GM18511 (cell line): ENCODE measurements at regions not wholly inside any gene's neighbourhood (a gene's known extent, or its start where the extent isn't known, plus 50 kb on each side); places are given as distances from the start of the nearest gene placed in this dataset.

Experiments used
- ATAC-seq: cut with Tn5 transposase; IDR thresholded peaks from one replicate; pipeline ENCODE4 v1.9.1; 2021; ENCODE audit warnings: mild to moderate bottlenecking, moderate library complexity; ENCODE audit not compliant: unreplicated experiment

GRCh38 chr9:87319656-87320055, 178.0 kb upstream of the DAPK1 start:
- no peak for ATAC-seq

- ATAC-seq, result no peak
Measured at GRCh38 chr9:87320146-87320884, 177.4 kb upstream of the DAPK1 start.

- ATAC-seq, result no peak
Measured at GRCh38 chr9:87322840-87323635, 174.6 kb upstream of the DAPK1 start.

- no peak for ATAC-seq
Measured at GRCh38 chr9:87323928-87324327, 173.7 kb upstream of the DAPK1 start.

- peak; percentile 80 for ATAC-seq
Measured at GRCh38 chr9:87324613-87325194, 173.0 kb upstream of the DAPK1 start.

GRCh38 chr9:87327575-87328125, 170.0 kb upstream of the DAPK1 start:
- no peak for ATAC-seq

DNA sequence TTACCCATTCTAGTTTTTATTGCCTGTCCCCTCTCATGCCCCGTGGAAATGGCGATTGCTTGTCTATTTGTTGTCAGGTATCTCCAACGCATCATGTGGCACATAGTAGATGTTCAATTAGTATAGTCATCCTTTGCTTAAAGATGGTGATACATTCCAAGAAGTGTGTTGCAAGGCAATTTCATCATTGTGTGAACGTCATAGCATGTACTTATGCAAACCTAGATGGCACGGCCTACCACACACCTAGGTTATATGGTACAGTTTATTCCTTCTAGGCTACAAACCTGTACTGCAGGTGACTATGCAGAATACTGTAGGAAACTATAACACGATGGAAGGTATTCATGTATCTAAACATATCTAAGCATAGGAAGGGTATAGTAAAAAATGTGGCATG, 163.9 kb upstream of the DAPK1 start:
- ATAC-seq, result no peak

DNA sequence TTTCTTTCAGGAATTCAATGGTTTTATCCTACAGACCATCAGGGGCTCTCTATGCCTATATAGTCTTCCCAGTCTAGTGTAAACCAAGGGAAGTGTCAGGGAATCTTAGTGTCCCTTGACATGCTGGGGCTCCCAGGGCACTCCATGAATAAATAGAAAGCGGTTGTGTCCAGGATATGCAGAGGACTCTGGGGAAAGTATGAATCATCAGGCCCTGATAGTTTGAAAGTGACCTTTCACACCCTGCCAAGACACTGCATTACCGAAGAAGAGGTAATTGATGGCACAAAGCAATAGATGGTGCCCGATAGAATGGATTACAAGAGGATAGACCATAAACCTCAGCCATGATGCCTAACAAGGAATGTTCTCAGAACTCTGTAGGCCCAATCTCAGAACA, 163.3 kb upstream of the DAPK1 start:
- ATAC-seq, result no peak

DNA sequence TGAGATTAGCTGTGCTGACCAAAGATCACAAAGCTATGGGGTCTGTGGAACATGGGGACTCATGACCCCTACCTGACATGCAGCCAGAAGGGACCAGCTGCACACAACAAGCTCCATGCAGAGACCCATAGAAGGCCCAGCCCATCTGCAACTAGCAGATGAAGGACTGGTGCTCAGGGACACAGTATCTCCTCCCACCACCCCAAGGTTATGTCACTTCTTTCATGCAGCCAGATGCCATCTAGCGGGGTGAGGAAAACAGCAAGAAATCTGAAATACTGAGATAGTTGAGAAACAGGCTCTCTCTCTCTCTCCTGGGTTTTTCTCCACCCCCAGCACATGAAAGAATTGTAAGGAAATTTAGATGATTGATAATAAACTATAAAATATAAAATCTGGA, 161.3 kb upstream of the DAPK1 start:
- no peak for ATAC-seq

DNA sequence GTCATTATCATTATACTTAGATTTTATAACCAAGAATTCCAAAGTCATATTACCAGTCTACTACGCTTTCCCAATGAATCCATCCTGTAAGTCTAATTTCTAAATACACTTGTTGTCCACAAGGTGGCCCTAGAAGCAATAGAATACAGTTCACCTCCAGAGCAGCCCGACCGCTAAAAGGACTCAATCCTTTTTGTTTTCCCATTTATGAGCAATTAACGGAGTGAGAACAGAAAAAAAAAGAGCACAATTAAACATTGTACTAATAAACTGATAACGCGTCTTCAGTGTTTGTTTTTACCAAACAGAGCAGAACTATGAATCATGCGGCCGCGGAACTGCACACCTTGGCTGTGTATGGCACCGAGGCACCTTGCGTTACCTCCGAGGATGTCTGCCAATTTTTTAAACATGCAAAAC, 160.7 kb upstream of the DAPK1 start:
- ATAC-seq, result no peak

DNA sequence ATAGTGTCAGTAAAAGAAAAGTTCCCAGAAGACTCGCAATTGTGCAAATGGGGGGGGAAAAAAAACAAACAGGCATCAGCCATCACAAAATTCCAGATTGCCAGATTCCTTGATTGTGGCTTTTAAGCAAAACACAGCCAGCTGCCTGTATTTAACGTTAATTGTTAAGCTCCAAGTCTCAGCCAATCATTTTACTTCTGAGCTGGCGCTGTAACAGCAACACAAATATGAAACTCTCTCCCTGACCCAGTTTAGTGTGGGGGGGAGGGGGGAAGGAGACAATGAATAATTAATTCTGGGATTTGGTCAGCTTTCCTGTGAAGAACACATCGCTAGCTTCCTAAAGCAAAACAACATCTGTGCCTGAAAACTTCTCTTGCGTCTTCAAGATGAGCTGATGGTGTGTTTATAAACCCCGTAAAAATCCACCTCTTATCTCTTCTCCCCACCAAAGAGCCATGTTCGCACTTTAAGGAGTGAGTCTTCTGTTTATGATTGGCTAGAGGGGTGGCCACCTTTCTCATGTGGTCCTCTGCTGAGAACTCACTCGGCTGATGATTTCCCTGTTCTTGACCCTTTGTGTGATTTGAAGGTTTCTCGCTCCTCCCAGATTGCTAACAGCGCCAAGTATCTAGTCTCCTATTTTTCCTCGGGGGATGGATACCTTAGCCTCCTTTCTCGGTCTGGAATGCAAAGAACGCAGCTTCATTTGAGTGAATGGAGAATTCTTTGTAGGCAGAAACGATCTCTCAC, 160.2 kb upstream of the DAPK1 start:
- no peak for ATAC-seq

DNA sequence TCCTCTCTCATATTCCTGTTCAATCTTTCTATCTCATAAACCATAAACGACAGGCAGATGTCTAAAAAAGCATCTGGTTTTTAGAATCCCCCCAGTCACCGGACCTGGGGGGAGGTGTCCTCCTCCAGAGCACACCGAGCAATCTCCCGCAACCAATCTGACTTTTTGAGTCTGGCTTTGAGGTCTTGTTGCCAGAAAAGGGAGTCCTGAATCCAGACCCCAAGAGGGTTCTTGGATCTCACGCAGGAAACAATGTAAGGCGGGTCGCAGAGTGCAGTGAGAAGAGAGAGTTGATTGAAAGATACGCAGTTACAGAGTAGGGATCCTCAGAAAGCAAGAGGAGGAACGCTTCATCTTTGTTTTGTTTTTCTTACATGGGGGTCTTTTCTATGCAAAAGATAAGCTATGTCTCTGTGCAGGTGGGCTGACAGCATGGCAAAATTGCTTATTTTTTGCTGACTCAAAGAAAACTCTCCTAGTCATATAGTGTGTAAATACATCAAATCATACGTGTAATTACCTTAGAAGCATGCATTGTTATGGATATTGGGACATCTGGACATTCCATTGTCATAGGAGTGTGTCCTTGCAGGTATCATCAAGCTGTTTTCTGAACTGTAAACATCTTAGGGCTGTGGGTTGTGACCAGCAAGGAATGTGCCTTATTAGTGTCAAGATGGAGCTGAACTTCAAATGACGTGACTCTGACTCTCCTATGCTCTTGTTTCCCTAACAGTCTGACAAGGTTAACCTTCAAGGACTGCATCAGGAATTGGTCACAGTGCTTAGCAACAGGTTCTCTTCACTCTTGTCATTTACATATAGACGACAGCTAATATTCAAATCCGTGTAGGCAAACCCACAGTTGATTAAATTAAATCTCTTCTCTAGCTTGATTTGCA, 159.3 kb upstream of the DAPK1 start:
- ATAC-seq, result no peak

DNA sequence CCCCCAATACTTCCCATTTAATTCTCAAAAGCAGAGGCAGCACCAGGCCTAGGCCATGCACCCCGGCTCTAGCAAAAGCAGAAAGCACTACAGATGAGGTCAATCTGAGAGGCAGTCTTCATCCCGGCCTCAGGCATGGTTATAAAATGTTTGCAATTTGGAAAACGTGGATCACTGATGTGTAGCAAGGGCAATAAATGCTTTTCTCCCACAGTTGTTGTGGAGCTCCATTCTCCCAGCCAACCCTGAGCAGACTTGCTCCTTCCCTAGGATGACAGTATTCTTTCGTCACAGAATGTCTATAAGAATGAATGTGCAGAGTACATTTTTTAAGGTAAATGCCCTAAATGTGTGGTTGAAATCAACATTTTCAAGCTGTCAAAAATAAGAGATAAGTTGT, 157.3 kb upstream of the DAPK1 start:
- ATAC-seq, result no peak

DNA sequence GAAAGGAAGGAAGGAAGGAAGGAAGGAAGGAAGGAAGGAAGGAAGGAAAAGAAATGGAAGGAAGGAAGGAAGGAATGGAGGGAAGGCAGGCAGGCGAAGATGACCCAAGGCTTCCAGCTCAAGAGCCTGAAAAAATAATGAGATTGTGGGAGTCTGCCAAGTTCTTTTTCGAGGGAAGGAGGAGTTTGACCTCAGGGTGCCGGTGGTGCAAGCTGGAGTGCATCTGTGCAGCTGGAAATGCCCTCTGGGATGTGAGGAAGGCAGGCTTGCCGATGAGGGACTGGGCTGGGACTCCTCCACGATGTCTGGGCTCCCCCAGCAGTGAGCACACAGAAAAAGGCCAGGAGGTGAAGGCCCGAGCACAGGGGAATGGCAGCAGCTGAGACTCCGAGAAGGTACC, 154.9 kb upstream of the DAPK1 start:
- ATAC-seq, result no peak

- no peak for ATAC-seq
Measured at GRCh38 chr9:87343816-87344430, 153.7 kb upstream of the DAPK1 start.

DNA sequence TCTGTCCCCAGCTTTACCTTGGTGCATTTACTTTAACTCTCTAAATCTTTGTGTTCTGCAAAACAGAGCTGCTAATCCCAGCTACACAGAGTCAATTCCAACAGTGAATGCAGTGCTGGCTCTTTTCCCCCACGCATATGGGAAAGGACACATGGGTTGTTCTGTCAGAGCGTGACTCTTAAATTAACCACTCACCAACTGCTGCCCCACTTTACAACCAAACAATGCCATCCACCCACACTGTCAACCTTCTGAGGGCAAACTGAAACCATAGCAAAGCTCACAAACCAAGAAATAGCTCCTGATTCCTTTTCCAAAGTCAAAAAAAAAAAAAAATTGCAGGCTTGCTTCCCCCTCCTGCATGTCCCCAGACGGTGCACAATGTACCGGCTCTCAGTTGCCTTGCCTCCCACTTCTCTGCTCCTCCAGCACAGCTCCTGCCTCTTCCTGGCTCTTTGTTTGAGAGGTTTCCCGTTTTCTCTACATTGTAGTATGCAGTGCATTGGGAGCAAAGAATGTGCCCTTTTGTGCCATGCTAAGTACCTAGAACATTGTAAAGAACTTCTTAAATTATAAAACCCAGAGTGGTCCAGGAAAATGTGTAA, 151.5 kb upstream of the DAPK1 start:
- ATAC-seq, result no peak

GRCh38 chr9:87350915-87351314, 146.8 kb upstream of the DAPK1 start:
- no peak for ATAC-seq

- ATAC-seq, result no peak
Measured at GRCh38 chr9:87353301-87353700, 144.4 kb upstream of the DAPK1 start.

DNA sequence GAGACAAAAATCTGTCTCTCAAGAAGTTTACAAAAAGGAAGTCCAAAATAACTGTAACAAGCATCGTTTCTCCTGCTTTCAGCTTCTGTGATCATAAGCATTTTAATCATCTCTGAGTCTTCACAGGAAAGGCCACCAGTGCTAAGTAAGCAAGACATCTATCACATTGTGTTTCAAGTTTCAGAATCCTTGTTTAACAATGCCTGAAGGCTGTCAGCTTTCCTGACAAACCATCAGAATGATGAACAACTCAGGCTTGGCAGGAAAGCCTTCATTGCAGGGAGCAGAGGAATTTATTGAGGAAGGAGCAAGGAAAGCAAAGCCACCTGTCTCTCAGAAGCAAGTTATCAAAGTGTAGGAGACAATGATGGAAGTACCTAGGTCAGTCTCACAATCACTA, 143.5 kb upstream of the DAPK1 start:
- no peak for ATAC-seq
